Activated CD8-positive, alpha-beta memory T cell treated with anti-CD3 and anti-CD28 coated beads, Interleukin-2, amount 50 U/mL, for 24 hours (primary cell): ENCODE measurements at regions not wholly inside any gene's neighbourhood (a gene's known extent, or its start where the extent isn't known, plus 50 kb on each side); places are given as distances from the start of the nearest gene placed in this dataset.

ENCODE experiments used
- DNase-seq: peaks from one replicate; pipeline ENCODE4 v3.0.0-alpha.2; 2020; ENCODE audit errors: extremely low read depth

DNA sequence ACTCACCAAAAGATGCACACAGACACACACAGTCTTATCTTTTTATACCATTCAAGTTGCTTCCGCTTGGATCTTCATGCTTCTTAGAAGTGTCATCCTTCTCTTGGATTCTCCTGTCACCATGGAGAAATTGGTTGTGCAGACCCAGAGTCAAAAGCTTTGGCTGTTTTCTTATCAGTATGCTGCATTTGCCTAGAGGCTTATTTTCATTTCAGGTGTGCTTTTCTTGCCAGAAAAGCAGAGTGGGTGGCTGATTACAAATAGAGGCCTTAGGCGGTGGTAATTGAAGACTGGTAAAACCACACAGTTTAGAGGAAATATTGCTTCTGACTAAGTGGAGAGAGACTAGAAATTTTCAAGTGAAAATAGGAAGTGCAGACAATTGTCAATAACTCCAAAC is 70.2 kb upstream of the TLE4 start:
- no peak for DNase-seq

DNA sequence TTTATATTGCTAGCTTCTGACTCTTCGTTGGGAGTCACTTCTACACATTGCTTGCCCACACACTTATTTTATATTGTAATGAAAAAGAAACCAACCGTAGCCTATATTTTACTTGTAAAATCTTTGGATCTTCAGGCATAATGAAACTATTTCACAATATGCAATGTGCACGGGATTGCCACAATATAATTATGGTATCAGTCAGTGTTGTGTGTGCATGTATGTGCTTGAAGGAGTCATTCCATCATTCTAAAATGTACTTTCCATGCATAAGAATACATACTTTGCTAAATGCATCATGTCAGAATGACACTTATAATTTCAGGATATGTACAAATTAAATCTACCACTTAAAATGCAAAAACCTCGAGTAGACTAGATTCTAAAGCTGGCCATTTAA is 64.0 kb upstream of the TLE4 start:
- DNase-seq: no peak

DNA sequence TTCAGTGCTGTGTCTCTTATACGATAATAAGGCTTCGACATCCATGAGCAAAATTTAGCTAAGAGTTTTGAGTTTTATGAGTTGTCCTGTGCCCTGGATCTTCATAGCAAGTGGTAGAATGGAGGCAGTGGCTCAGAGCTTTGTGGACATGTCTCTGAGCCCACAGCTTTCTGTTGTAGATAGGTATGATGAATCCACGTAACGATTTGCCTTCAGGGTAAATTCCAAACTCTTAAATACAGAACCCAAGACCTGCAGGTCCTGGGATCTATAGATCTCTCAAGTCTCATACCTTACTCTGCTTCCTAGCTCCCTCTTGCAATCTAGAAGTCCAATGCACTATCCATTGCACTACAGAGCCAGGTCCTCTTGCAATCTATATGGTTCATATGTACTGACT is 59.5 kb upstream of the TLE4 start:
- no peak for DNase-seq
